Ishikawa (cell line): ENCODE measurements at regions not wholly inside any gene's neighbourhood (a gene's known extent, or its start where the extent isn't known, plus 50 kb on each side); places are given as distances from the start of the nearest gene placed in this dataset.

Source experiments
- CEBPB ChIP-seq: IDR thresholded peaks from 2 replicates; pipeline ENCODE4 v1.6.1; 2012
- FOXM1 ChIP-seq: IDR thresholded peaks from 2 replicates; pipeline ENCODE4 v1.6.1; 2012; ENCODE audit warnings: low read depth, borderline replicate concordance
- MAX ChIP-seq: IDR thresholded peaks from 2 replicates; pipeline ENCODE4 v1.6.1; 2012
- NFIC ChIP-seq: IDR thresholded peaks from 2 replicates; pipeline ENCODE4 v1.6.1; 2012
- RAD21 ChIP-seq: IDR thresholded peaks from 2 replicates; pipeline ENCODE4 v1.6.1; 2012; ENCODE audit warnings: low read depth
- YY1 ChIP-seq: IDR thresholded peaks from 2 replicates; pipeline ENCODE4 v1.6.1; 2012; ENCODE audit warnings: low read depth
- ZBTB7A ChIP-seq: IDR thresholded peaks from 2 replicates; pipeline ENCODE4 v1.6.1; 2012; ENCODE audit warnings: low read depth
- TF ChIP-seq, protein P1 (sequence below): IDR thresholded peaks from 2 replicates; pipeline ENCODE4 v1.6.1; 2012; ENCODE audit warnings: low read depth, mild to moderate bottlenecking

DNA sequence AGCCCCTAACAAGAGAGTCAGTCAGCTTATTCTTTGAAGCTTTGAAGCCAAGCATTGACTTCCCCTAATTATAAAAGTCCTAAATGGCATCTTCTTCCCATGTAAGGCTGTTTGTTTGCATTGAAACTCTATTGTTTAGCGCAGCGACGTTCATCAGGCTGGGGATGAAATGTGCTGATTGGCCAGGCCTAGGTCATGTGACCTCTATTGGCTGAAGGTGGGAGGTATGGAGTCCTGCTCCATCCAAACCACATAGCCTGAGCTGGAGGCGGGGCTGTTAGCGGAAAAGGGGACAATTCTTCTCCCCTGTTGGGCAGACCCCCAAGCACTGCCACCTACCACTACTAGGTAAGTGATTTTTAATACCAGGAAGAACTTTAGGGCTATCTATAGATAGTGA is 145.3 kb upstream of the PRR23C start:
- TF ChIP-seq CEBPB (no peak), MAX (no peak), RAD21 (no peak), FOXM1 (no peak), YY1 (no peak), ZBTB7A (no peak), NFIC (no peak)
- TF ChIP-seq, protein P1, sequence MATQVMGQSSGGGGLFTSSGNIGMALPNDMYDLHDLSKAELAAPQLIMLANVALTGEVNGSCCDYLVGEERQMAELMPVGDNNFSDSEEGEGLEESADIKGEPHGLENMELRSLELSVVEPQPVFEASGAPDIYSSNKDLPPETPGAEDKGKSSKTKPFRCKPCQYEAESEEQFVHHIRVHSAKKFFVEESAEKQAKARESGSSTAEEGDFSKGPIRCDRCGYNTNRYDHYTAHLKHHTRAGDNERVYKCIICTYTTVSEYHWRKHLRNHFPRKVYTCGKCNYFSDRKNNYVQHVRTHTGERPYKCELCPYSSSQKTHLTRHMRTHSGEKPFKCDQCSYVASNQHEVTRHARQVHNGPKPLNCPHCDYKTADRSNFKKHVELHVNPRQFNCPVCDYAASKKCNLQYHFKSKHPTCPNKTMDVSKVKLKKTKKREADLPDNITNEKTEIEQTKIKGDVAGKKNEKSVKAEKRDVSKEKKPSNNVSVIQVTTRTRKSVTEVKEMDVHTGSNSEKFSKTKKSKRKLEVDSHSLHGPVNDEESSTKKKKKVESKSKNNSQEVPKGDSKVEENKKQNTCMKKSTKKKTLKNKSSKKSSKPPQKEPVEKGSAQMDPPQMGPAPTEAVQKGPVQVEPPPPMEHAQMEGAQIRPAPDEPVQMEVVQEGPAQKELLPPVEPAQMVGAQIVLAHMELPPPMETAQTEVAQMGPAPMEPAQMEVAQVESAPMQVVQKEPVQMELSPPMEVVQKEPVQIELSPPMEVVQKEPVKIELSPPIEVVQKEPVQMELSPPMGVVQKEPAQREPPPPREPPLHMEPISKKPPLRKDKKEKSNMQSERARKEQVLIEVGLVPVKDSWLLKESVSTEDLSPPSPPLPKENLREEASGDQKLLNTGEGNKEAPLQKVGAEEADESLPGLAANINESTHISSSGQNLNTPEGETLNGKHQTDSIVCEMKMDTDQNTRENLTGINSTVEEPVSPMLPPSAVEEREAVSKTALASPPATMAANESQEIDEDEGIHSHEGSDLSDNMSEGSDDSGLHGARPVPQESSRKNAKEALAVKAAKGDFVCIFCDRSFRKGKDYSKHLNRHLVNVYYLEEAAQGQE = no peak
